Fibroblast of skin of right quadriceps (primary cell): ENCODE measurements at regions not wholly inside any gene's neighbourhood (a gene's known extent, or its start where the extent isn't known, plus 50 kb on each side); places are given as distances from the start of the nearest gene placed in this dataset.

Experiments
- DNase-seq: peaks from one replicate; pipeline ENCODE4 v3.0.0-alpha.2; 2013

GRCh38 chr4:124389591-124389990 lies 322.9 kb downstream of the ANKRD50 start:
- DNase-seq, result peak; percentile 20

DNA sequence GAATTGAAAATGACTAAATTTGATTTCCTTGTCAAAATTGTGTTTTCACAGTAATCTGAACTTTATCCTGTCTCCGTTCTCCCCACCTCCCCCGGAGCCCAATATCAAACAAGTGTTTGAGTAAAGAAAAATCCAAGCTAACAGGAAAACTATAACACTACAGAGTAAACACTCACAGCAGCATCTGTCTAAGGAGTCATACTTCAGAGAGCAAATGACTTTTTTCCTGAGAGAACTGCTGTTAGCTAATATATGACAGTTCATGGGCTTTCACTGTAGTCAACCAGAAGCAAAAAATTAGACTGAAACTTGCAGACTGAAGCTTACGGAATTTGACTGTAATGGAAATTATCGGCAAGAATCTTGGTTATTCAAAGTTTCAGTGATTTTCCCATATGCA lies 321.7 kb downstream of the ANKRD50 start:
- DNase-seq, result no peak

DNA sequence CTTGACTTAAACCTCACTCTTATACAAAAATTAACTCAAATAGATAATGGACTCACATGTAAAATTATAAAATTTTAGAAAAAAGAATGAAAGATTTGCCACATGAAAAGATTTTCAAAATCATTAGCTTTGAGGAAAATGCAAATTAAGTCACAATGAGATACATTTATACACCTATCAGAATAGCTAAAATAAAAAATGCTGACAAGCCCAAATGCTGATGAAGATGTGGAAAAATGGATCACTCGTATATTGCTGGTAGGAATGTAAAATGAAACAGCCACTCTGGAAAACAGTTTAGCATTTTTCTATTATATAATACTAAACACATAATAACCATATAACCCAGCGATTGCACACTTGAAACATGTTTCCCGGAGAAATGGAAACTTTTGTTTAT lies 316.2 kb downstream of the ANKRD50 start:
- DNase-seq, result no peak

DNA sequence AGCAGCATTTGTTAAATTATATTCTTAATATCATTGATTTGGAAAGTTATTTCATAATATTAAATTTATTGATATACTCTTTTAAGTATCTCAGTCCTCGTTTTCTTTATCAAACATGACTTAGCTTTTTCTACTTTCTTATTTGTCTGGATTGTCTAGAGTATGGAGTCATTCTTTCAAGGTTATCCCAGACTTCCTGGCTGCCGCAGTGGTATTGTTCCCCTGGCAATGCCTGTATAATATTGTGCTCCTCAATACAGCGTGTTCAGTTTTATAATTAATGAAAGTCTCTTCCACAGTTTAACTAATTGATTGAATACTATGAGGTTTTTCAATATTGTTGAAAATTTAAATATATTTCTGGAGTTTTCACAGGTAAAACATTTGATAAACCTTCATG lies 310.9 kb downstream of the ANKRD50 start:
- DNase-seq, result no peak

DNA sequence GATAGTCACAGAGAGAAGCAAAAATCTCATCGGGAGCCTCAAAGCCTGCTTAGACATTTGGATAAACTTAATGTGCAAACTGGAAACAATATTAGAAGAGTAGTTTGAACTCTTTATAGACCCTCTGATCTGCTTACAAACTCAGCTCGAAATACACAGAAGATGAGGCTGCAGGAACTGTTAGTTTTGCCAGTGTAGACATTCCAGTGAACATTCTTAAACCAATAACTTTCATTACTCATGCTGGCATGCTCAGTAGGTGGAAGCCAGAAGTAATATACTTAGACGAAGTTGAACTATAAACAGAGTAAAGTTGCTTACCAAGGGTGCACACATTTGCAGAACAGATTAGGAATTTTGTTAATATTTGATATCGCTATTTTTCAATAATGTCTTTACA lies 303.5 kb downstream of the ANKRD50 start:
- peak; percentile 32 for DNase-seq

- peak; percentile 67 for DNase-seq
Measured at GRCh38 chr4:124414276-124415040, 298.1 kb downstream of the ANKRD50 start.

GRCh38 chr4:124415146-124415545 lies 297.4 kb downstream of the ANKRD50 start:
- peak; percentile 50 for DNase-seq

- DNase-seq, result no peak
Measured at GRCh38 chr4:124417371-124417770, 295.2 kb downstream of the ANKRD50 start.

GRCh38 chr4:124420166-124420695 lies 292.3 kb downstream of the ANKRD50 start:
- DNase-seq, result no peak

GRCh38 chr4:124423160-124423559 lies 289.4 kb downstream of the ANKRD50 start:
- no peak for DNase-seq

DNA sequence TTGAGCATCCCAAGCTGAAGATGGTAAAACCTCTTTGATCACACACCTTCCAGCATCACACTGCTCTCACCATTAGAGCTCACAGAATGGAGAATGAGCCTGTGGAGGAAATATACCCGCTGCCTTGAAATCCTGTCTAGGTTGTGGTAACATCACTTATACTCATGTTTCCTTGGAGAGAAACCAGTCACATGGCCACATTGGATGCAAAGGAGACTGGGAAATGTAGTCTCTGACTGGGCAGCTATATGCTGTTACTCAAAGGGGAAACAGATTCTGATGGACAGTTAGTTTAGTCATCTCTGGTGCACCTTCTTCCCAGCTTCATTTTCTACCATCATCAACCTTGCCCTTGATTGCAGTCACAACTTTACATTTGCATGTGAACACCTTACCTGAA lies 286.3 kb downstream of the ANKRD50 start:
- no peak for DNase-seq

DNA sequence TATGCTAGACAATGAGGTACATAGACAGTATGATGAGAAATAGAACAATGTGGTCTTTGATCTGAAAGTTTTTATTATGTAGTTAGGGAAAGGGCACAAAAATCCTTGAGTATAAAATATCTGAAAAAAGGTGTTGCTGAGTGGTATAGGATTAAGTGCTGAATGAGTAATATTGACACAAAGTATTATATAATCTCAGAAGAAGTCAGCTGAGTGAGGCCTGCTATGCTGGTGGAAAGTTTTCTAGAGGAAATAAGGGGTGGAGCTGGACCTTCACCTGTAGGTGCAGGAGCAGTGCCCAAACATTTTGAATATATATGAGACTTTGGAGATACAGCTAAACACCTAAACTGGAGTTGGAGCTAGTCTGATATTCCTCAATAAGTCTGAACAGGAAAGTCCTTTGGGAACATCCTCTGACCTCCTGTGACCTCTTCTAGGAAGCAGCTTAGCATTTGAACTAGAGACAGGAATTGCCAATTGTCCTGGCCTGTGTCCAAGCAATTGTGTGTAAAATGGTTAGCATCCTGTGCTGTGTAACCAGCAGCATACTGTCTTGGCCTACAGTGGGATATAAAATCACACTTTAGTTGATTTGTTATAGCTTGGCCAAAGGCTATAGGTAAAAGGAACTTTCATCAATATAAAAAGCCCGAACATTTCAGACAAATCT lies 285.3 kb downstream of the ANKRD50 start:
- DNase-seq, result no peak

- DNase-seq, result no peak
Measured at GRCh38 chr4:124428648-124429047, 283.9 kb downstream of the ANKRD50 start.

- DNase-seq, result no peak
Measured at GRCh38 chr4:124429746-124430250, 282.7 kb downstream of the ANKRD50 start.

DNA sequence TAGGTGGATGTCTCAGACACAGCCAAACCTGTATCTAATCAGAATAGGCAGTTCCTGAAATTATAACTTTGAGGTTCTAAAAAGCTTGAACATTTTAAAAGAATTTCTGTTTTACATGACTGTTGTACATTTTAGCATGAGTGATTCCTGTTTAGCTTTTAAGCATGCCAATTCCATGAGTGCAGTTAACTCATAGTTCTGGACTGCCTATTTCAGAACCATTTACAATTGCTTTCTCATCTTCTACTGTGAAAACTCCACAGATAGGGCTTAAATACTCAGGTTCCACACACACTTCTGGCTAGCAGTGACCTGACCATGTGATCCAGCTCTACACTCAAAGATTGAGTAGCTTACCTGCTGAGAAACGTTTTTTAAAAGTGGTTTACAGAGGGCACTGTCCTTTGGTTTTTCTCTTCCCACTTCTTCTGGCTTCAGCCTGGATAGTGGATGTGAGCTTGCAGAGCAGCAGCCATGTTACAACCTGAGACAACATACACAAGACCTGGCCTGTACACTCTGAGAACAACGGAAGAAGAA lies 280.8 kb downstream of the ANKRD50 start:
- no peak for DNase-seq

DNA sequence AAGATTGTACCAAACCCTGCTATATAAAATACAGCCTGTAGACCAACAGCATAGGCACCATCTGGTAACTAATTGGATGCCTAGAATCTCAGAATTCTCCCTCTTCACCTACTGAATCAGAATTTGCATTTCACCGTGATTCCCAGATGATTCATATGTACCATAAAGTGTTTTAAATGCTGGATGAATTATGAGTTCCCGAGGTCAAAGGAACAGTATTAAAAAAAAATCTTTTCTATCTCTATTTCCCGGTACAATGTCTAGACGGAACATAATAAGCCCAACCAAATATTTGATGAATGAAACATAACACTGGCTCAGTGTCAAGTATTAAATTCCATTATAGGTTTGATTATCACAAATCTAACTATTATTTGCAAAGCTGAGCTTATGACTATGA lies 280.0 kb downstream of the ANKRD50 start:
- peak; percentile 84 for DNase-seq

- no peak for DNase-seq
Measured at GRCh38 chr4:124433044-124433443, 279.5 kb downstream of the ANKRD50 start.

DNA sequence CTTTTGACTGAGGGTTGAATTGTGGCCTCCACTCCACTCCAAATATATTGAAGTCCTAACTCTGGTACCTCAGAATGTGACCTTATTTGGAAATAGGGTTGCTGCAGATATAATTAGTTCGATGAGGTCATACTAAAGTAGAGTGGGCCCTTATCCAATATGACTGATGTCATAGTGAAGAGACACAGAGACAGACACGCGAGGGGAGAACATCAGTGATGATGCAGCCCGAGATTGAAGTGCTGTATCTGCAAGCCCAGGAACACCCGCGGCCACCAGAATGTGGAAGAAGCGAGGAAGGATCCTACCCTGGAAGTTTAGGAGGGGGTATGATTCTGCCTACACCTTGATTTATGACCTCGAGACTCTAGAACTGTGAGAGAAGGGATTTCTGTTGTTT lies 279.0 kb downstream of the ANKRD50 start:
- DNase-seq, result peak; percentile 48

- no peak for DNase-seq
Measured at GRCh38 chr4:124435274-124435950, 277.1 kb downstream of the ANKRD50 start.

DNA sequence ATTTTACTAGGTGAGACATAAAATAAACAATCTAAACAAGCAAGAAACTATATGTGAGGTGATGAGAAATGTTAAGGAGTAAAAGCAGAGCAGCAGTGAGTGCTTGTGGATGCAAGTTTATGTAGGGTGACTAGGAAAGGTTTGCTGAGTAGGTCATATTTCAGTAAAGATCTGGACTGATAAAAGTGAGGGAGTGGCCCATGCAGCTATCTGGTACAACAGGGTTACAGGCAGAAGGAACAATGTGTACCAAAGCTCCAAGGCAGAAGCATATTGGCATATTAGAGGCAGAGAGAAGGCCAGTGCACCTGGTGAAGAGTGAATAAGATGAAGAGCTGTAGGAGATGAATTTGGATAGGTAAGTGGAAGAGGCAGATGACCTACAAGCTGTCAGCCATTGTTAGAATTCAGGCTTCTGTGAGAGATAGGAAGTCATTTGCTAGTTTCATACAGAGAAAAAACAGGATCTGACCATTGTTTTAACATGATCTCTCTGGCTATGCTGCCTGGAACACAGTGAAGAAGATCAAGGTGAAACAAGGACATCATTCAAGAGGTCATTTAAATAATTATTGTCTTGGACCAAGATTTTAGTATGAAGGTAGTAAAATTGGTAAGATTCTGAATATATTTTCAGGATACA lies 274.6 kb downstream of the ANKRD50 start:
- no peak for DNase-seq

DNA sequence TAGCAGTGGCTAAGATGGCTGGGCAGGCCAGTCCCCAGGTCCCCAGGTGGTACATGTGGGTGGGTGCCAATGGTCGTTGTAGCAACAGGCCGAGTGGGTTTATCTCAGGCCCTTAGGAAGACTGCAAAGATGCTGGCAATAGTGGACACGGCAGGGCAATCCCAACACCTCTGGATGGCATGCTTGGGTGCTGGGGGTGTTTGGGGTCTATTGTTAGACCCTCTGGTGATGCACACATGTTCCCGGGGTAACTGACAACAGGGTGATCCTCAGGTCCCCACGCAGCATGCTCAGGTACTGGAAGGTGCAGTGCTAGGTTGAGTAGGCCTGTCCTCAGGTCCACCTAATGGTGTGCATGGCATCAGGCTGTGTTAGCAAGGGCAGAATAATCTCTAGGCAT lies 267.5 kb downstream of the ANKRD50 start:
- DNase-seq, result no peak

GRCh38 chr4:124449881-124450280 lies 262.7 kb downstream of the ANKRD50 start:
- peak; percentile 31 for DNase-seq

DNA sequence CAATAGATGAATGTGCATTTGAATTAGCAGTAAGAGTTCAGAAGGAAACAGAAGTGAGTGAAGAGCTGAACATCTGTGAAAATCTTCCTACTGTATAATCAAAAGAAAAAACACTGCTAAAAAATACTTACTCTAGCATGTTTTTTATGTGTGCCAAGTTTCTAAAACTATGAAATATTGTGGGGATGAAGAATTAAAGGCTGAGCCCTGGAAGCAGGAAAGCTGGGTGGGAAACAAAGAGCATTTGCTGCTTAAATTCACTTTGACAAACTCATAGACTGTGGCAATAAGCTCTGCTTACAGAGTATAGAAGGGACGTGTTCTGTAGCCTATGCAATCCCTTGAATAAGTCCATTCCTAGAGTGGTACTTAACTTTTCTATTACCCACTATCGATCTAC lies 261.7 kb downstream of the ANKRD50 start:
- no peak for DNase-seq
